Ovary (tissue), 7 donors: ENCODE measurements at regions not wholly inside any gene's neighbourhood (a gene's known extent, or its start where the extent isn't known, plus 50 kb on each side); places are given as distances from the start of the nearest gene placed in this dataset.

Experiments
- DNase-seq, 5 donors: peaks; one replicate each; pipeline ENCODE4 v3.0.0-alpha.2; 2019 to 2020
- H3K27ac ChIP-seq, 2 donors: fragments of 200-600 bp; one replicate each; pipeline versions ENCODE4 v1.5.1 to v1.8.0; 2019 to 2022
- H3K27me3 ChIP-seq: fragments of 200-600 bp; one replicate; pipeline ENCODE4 v1.8.0; 2022
- H3K36me3 ChIP-seq: fragments of 200-600 bp; sonication (generic); one replicate; pipeline ENCODE4 v1.5.1; 2019
- H3K4me1 ChIP-seq: one replicate; pipeline ENCODE4 v1.8.1; 2013; ENCODE audit warnings: mild to moderate bottlenecking, moderate library complexity; ENCODE audit not compliant: insufficient read depth
- H3K4me3 ChIP-seq: fragments of 200-600 bp; sonication (generic); one replicate; pipeline ENCODE4 v1.5.1; 2017
- H3K9me3 ChIP-seq, 2 donors: fragments of 200-600 bp in 1 of 2; sonication (generic) in 1 of 2; one replicate each; pipeline versions ENCODE4 v1.5.1 to v1.8.1; 2013 to 2019; ENCODE audit warnings: mild to moderate bottlenecking in 1 of 2, moderate library complexity in 1 of 2
- CTCF ChIP-seq, 3 donors: fragments of 450-650 bp in 2 of 3; fragments of 200-600 bp in 1 of 3; IDR thresholded peaks; one replicate each; pipeline versions ENCODE4 v1.5.1 to v1.8.0; 2016 to 2022; ENCODE audit warnings: antibody characterized with exemption in 3 of 3, mild to moderate bottlenecking in 1 of 3
- EP300 ChIP-seq: sonication (generic); formaldehyde crosslinking; IDR thresholded peaks from one replicate; pipeline ENCODE4 v1.6.1; 2017; ENCODE audit warnings: antibody characterized with exemption
- POLR2A ChIP-seq: fragments of 450-650 bp; IDR thresholded peaks from one replicate; pipeline ENCODE4 v1.6.1; 2017; ENCODE audit warnings: antibody characterized with exemption, mild to moderate bottlenecking, moderate library complexity
- WGBS, 3 donors: extraction: QIAGEN DNeasy Blood & Tissue Kit in 1 of 3; methylation state at CpG; one replicate each; pipeline versions ENCODE4 v1.1.5 to v1.1.7; 2013 to 2017; 5-methylcytosine and 5-hydroxymethylcytosine counted together
- intact Hi-C, 4 donors: fragments of 100-400 bp; cut with DNase I; formaldehyde crosslinking; loops; one replicate each; pipeline versions ENCODE4 v1.11.0 to v1.15.1; 2022 to 2023
- donor health status: DM: no; HTN: no; CAD: no; lungs with moderate emphysema.
- donor health status: DM: no; HTN: no; CAD: no.
- donor health status: Bipolar disorder and iron deficiency.
- donor health status: DM: no; HTN: no; CAD: no.
- donor health status: DM: yes; HTN: yes; CAD: no.

- Histone ChIP-seq H3K27me3 (no peaks in the 10 kb centered on the region), H3K4me3 (no peak overlapping the region), H3K27ac (no peak overlapping the region), H3K36me3 (no peaks in the 10 kb centered on the region), H3K9me3 (no peaks in the 10 kb centered on the region), H3K4me1 (no peaks in the 10 kb centered on the region)
- DNase-seq, result no peak
- no peak for TF ChIP-seq POLR2A
- no peak for TF ChIP-seq CTCF (IDR thresholded peaks at IDR 0.05)
- TF ChIP-seq EP300, result no peak
- intact Hi-C loops, result no loop called here
- 71 to 88% (median 79%) methylated on average over 2 of the region's 2 CpGs for WGBS, 3 donors
Measured at GRCh38 chr9:117979914-117980313, 275.7 kb downstream of the TLR4 start.

GRCh38 chr9:117987945-117988344, 283.7 kb downstream of the TLR4 start:
- Histone ChIP-seq H3K9me3 (no peaks in the 10 kb centered on the region), H3K36me3 (no peaks in the 10 kb centered on the region), H3K27me3 (no peaks in the 10 kb centered on the region), H3K4me1 (no peaks in the 10 kb centered on the region), H3K27ac (no peak overlapping the region), H3K4me3 (no peak overlapping the region)
- TF ChIP-seq CTCF (IDR thresholded peaks at IDR 0.05) (no peak), EP300 (no peak), POLR2A (no peak)
- intact Hi-C loops, result no loop called here
- no peak for DNase-seq

GRCh38 chr9:117992006-117992405, 287.8 kb downstream of the TLR4 start:
- WGBS, 3 donors, result 4 to 5% (median 5%) methylated on average over 6 of the region's 6 CpGs
- Histone ChIP-seq H3K36me3 (no peaks in the 10 kb centered on the region), H3K9me3 (no peaks in the 10 kb centered on the region), H3K27me3 (no peaks in the 10 kb centered on the region), H3K4me3 (no peak overlapping the region), H3K27ac (no peak overlapping the region), H3K4me1 (no peaks in the 10 kb centered on the region)
- DNase-seq, result no peak
- TF ChIP-seq EP300, result no peak
- TF ChIP-seq POLR2A, result no peak
- TF ChIP-seq CTCF (IDR thresholded peaks at IDR 0.05), result no peak
- intact Hi-C loops, result no loop called here

DNA sequence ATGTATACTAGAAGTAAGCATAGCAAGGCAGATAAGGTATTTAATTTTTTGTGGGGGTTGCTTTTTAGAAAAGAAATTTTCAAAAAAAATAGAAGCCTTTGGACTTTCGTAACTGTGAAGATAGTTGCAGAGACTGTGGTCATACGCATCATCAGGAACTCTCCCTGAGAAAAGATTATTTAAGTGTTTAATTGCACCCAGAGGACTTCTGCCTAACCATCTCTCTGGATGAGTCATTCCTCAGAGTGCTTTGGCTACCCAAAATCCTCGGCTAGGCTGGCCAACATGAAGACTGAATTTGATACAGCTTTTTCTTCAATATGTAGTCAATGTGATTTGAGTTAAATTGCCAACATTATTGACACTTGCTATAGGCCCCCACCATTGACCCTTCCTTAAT, 296.4 kb downstream of the TLR4 start:
- WGBS, 3 donors, result 76 to 91% (median 88%) methylated on average over 3 of the region's 3 CpGs
- Histone ChIP-seq H3K4me1 (no peaks in the 10 kb centered on the region), H3K9me3 (no peaks in the 10 kb centered on the region), H3K4me3 (no peak overlapping the region), H3K27ac (no peak overlapping the region), H3K36me3 (no peaks in the 10 kb centered on the region), H3K27me3 (no peaks in the 10 kb centered on the region)
- DNase-seq, result no peak
- intact Hi-C loops, result no loop called here
- TF ChIP-seq POLR2A, result no peak
- no peak for TF ChIP-seq EP300
- TF ChIP-seq CTCF (IDR thresholded peaks at IDR 0.05), result no peak

DNA sequence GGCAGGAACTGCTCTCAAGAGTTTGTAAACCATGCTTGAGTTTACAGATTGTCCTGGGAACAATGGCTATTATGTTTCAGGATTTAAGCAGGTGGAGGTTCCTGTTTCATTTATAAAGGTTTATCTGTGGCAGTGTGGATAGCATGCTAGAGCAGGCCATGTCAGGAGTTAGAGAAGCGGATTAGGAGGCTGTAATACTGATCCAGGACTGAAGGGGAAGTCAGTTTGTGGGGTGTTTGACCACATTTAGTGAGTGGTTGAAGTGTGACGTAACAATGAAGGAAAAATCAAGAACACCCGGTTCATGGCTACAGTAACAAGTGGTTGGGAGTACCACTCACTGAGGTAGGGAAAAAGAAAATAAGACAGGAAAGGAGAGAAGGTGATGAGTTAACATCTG, 299.0 kb downstream of the TLR4 start:
- H3K27ac ChIP-seq, result no peak overlapping the region
- H3K36me3 ChIP-seq, result no peaks in the 10 kb centered on the region
- intact Hi-C loops, result no loop called here
- no peak for DNase-seq
- H3K4me3 ChIP-seq, result no peak overlapping the region
- TF ChIP-seq POLR2A (no peak), CTCF (IDR thresholded peaks at IDR 0.05) (no peak), EP300 (no peak)
- no peaks in the 10 kb centered on the region for H3K27me3 ChIP-seq
- no peaks in the 10 kb centered on the region for H3K9me3 ChIP-seq
- no peaks in the 10 kb centered on the region for H3K4me1 ChIP-seq
- 50 to 54% (median 52%) methylated on average over 3 of the region's 3 CpGs for WGBS, 3 donors
